HG03571 (cell line): ENCODE measurements at regions not wholly inside any gene's neighbourhood (a gene's known extent, or its start where the extent isn't known, plus 50 kb on each side); places are given as distances from the start of the nearest gene placed in this dataset.

Experiments used
- ATAC-seq: cut with Tn5 transposase; IDR thresholded peaks from one replicate; pipeline ENCODE4 v1.9.1; 2021; ENCODE audit not compliant: unreplicated experiment

GRCh38 chr2:129884221-129884786 lies 95.2 kb upstream of the RAB6C start:
- no peak for ATAC-seq

GRCh38 chr2:129885735-129886134 lies 93.7 kb upstream of the RAB6C start:
- no peak for ATAC-seq

GRCh38 chr2:129887688-129888266 lies 91.7 kb upstream of the RAB6C start:
- no peak for ATAC-seq

- ATAC-seq: no peak
These were observed 91.0 kb upstream of the RAB6C start for GRCh38 chr2:129888461-129888860.

GRCh38 chr2:129888896-129889295 lies 90.6 kb upstream of the RAB6C start:
- ATAC-seq: no peak

- no peak for ATAC-seq
These were observed 87.8 kb upstream of the RAB6C start for GRCh38 chr2:129891341-129892320.

GRCh38 chr2:129892360-129892759 lies 87.1 kb upstream of the RAB6C start:
- ATAC-seq: no peak

GRCh38 chr2:129892773-129893172 lies 86.7 kb upstream of the RAB6C start:
- ATAC-seq: no peak

GRCh38 chr2:129893244-129893643 lies 86.2 kb upstream of the RAB6C start:
- no peak for ATAC-seq

GRCh38 chr2:129894616-129895015 lies 84.8 kb upstream of the RAB6C start:
- no peak for ATAC-seq

GRCh38 chr2:129895061-129895460 lies 84.4 kb upstream of the RAB6C start:
- no peak for ATAC-seq

- ATAC-seq: no peak
These were observed 83.9 kb upstream of the RAB6C start for GRCh38 chr2:129895526-129896082.

- ATAC-seq: no peak
These were observed 83.0 kb upstream of the RAB6C start for GRCh38 chr2:129896226-129897100.

GRCh38 chr2:129901754-129902415 lies 77.6 kb upstream of the RAB6C start:
- ATAC-seq: no peak

GRCh38 chr2:129902731-129903585 lies 76.5 kb upstream of the RAB6C start:
- no peak for ATAC-seq

- no peak for ATAC-seq
These were observed 75.7 kb upstream of the RAB6C start for GRCh38 chr2:129903586-129904425.

- ATAC-seq: no peak
These were observed 74.7 kb upstream of the RAB6C start for GRCh38 chr2:129904532-129905446.
